HG03378 (cell line): ENCODE measurements at regions not wholly inside any gene's neighbourhood (a gene's known extent, or its start where the extent isn't known, plus 50 kb on each side); places are given as distances from the start of the nearest gene placed in this dataset.

Experiments used
- ATAC-seq: cut with Tn5 transposase; IDR thresholded peaks from one replicate; pipeline ENCODE4 v1.9.1; 2021; ENCODE audit warnings: mild to moderate bottlenecking, moderate library complexity; ENCODE audit not compliant: unreplicated experiment

- no peak for ATAC-seq
Measured at GRCh38 chr14:28707814-28708213, 58.8 kb upstream of the FOXG1 start.

DNA sequence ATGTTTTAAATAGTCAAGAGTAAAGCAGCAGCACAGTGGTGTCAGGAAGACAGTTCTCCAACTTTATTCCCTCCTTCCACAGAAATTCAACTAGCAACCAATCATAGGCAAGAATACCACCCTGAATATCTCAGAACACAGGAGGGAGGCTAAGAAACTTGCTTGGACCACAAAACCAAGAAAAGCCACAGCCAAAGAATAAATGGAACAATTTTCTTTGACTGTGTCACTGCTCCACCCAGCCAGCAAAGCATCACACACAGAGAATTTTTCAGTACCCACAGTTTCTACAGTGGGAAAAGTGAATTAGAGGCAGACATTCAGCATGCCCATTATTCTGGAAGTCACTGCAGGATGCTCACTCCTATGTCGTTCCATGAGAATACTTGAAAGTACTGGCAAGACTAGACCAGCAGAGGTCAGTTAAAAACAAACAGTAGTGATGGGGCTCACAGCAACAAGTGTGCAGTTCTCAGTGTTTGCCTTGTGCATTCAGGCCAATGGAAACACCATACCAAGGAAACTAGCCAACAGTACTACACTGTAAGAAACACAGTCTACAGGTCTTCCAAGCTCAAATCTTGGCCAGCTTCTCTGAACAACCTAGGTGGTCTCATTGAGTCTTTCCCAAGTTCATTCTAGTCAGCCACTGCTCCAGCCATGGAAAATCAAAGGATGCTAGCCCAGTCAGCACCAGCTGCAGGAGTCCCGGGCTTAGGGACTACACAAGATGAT is 56.8 kb upstream of the FOXG1 start:
- ATAC-seq = no peak
